DMS 273 (cell line): ENCODE measurements at regions not wholly inside any gene's neighbourhood (a gene's known extent, or its start where the extent isn't known, plus 50 kb on each side); places are given as distances from the start of the nearest gene placed in this dataset.
"Not testable (repeated sequence)": the region's sequence is repeated elsewhere in the genome, so short reads cannot be mapped to it uniquely, and the experiment has no call there.

Experiments
- DNase-seq: peaks from one replicate; lab custom pipeline; 2025; ENCODE audit not compliant: unreplicated experiment; lab: John Stamatoyannopoulos, UW

DNA sequence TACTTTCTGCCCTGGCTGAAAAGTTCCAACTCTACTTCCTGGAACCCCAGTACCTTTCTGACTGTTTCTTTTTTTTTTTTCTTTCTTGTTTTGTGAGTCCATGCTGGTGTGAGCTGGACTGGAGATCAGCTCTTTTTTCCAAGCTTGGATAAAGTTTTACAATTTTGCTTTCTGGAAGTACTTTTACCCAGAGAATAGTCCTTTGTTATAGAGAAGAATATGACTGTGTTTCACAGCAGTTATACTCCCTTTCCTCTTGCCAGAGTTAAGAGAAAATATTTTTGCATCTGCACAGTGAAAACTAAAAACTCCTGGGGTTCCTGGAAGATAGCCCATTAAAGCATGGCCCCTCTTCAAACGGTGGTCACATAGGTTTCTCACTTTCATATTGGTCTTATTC, 1100.6 kb downstream of the OTOL1 start:
- no peak for DNase-seq

DNA sequence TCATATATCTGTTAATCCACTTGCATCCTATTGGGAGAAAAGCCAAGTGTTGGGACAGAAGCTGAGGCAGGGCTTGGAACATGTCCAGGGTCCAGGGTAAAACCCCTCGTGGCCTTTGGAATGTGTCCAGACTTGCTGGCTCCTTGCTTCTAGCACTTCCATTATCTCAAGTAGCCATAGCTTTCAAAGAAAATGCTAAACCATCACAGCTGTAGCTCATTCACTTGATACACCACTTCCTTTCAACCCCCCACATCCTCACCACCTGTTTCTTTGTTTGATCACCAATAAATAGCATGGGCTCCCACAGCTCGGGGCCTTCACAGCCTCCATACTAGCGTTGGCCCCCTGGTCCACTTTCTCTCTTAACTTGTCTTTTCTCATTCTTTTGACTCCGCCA, 1101.9 kb downstream of the OTOL1 start:
- DNase-seq = peak; percentile 81

DNA sequence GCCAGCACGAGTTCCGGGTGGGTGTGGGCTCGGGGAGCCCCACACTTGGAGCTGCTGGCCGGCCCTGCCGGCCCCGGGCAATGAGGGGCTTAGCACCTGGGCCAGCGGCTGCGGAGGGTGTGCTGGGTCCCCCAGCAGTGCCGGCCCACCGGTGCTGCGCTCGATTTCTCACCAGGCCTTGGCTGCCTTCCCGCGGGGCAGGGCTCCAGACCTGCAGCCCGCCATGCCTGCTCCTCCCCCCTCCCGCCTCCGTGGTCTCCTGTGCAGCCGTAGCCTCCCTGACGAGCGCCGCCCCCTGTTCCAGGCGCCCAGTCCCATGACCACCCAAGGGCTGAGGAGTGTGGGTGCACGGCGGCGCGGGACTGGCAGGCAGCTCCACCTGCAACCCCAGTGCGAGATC, 1103.1 kb downstream of the OTOL1 start:
- not testable (repeated sequence) for DNase-seq

DNA sequence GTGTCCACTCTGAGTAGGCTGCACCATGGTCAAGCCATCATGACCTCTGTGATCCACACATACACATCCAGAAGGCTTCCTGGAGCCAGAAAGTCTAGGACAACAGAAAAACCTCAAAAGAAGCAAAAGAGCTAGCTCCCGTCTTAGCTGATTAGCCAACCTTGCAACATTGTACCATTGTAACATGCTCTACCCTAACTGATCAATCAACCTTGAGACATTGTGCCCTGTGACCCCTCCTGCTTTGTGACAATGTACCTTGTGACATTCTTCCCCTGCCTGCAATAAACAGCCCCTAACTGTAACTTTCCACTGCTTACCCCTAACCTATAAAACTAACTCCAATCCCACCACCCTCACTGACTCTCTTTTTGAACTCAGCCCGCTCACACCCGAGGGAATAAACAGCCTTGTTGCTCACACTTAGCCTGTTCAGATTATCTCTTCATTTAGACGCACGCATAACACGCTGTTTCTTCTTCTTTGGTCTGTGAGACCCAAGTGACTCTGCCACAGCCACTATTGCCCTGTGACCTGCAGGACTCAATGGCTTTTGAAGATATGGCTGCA, 1104.6 kb downstream of the OTOL1 start:
- no peak for DNase-seq

DNA sequence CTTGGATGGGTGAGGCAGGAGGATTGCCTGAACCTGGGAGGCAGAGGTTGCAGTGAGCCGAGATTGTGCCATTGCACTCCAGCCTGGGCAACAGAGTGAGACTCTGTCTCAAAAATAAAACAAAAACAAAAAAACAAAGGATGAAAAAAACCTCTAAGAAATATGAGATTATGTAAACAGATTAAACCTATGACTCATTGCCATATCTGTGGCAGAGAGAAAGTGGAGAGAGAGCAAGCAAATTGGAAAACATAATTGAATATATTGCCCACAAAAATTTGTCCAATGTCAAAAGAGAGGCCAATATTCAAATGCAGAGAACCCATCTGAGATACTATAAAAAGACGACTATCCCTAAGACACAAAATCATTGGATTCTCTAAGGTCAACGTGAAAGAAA, 1106.0 kb downstream of the OTOL1 start:
- no peak for DNase-seq

DNA sequence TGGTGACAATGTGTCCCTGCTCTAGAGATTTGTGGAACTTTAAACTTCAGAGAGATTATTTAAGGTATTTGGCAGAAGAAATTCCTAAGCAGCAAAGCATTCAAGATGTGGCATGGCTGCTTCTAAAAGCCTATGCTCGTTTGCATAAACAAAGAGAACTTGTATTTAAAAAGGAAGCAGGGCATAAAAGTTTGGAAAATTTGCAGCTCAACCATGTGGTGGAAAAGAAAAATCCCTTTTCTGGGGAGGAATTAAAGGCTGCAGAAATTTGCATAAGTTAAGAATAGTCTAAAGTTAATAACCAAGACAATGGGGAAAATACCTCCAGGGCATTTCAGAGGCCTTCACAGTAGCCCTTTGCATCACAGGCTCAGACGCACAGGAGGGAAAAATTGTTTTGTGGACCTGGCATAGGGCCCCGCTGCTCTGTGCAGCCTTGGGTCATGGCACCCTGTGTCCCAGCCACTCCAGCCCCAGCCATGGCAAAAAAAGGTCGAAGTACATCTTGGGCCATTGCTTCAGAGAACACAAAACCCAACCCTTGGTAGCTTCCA, 1109.1 kb downstream of the OTOL1 start:
- DNase-seq = no peak

DNA sequence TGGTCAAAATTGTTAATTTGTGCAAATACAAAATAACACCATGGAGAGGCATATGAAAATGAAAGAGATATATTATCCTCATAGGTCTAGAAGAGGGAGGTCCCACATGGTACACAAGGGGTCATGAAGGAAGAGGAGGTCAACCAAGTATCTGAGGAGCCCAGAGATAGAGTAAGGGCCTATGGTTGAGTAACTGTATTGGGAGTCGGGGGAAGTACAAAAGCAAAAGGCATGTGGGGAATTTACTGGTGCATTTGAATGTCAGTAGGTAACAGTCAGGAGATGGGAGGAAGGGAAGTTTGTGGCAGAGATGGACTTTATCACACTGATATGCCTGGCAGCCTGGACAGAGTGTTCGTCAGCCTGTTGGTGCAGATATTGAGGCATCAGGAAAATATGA, 1113.7 kb downstream of the OTOL1 start:
- DNase-seq = no peak

DNA sequence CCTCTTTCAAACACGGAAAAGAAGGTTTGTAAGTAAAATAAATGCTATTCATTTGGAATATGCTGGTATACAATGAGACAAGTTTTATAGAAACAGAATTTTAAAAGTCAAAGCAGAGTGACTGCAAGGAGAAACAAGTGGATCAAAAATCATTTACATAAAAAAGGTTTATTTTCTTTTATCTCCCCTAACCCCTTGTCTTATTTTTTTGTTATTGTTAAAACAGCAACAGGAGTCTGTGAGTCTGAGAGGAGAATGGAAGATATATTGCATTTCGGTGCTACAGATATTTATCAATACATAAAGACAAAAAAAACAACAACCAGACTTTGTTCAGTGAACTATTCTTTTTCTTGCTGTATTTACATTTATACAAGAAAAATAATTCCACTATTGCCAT, 1116.4 kb downstream of the OTOL1 start:
- DNase-seq = no peak

DNA sequence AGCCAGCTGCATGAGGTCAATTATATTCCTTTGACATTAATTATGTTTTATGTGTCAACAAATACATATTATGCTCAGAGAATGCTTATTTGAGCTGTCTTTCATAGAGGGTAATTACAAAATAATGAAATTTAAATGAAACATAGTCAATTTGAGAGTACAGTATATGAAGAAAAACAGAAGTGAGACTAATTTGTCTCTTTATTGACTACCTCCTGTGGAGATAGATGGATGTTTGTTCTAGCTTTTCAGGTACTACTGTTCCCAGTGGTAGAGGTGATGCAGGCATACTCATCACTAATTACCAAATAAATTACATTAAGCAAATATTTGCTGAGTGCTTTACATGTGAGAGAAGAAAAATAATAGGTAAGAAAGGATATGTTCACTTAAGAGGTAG, 1129.6 kb downstream of the OTOL1 start:
- no peak for DNase-seq

GRCh38 chr3:162628531-162628930, 1131.9 kb downstream of the OTOL1 start:
- DNase-seq = no peak

- DNase-seq = no peak
Measured at GRCh38 chr3:162629372-162629771, 1132.8 kb downstream of the OTOL1 start.

DNA sequence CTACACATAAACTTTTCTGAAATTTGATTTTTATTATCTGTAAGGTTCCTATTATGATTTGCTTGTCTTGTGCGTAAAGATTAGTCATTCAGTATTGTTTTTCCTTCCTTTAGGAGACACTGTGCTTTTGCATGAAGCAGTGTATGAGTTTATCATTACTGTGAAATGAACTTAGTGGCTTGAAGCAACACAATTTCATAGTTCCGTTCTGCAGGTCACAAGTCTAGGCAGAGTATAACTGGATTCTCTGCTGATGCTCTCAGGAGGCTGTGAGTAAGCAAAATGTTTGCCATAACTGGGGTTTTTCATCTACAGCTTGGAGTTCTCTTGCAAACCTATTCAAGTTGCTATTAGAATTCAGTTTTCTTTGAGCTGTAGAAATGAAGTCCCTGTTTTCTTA, 1136.1 kb downstream of the OTOL1 start:
- DNase-seq = no peak

DNA sequence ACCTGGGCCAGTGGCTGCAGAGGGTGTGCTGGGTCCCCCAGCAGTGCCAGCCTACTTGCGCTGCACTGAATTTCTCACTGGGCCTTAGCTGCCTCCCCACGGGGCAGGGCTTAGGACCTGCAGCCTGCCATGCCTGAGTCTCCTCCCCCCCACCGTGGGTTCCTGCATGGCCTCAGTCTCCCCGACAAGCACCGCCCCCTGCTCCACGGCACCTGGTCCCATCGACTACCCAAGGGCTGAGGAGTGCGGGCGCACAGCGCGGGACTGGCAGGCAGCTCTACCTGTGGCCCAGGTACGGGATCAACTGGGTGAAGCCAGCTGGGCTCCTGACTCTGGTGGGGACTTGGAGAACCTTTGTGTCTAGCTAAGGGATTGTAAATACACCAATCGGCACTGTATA, 1143.6 kb downstream of the OTOL1 start:
- not testable (repeated sequence) for DNase-seq

DNA sequence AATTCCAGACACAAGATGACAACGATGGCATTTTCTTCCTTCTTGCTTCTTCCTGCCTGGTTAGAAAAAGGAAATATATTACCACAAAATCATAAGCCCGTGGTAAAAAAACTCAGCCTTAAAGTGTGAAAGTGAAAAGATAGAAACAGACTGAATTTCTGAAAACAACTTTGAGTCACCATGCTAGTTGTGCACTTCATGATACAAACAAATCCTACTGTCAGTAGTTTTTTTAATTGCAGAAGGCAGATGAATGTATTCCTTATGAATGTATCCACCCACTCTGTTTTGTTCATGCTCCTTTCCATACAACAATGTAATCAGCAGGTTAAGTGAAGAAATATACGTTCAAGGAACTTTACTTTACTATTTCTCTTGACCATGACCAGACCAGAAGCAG, 1144.7 kb downstream of the OTOL1 start:
- DNase-seq = no peak

DNA sequence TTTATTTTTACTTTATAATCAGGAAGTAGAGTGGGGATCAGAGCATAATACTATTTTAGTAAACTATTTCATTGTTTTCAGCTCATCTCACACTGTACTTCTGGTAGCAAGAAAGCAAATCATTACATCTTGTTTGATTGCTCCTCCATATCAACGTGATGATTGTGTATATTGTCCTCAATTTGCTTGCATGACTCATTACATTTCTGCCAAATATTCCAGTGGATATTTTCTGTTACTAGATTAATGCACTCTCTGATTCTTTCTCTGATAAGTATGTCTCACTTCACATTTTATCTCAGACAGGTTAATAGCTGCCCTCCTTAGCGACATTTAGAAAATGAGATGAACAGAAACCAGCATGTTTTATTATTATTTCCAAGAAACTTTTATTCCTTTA, 1145.3 kb downstream of the OTOL1 start:
- no peak for DNase-seq

- no peak for DNase-seq
Measured at GRCh38 chr3:162643245-162643644, 1146.6 kb downstream of the OTOL1 start.

DNA sequence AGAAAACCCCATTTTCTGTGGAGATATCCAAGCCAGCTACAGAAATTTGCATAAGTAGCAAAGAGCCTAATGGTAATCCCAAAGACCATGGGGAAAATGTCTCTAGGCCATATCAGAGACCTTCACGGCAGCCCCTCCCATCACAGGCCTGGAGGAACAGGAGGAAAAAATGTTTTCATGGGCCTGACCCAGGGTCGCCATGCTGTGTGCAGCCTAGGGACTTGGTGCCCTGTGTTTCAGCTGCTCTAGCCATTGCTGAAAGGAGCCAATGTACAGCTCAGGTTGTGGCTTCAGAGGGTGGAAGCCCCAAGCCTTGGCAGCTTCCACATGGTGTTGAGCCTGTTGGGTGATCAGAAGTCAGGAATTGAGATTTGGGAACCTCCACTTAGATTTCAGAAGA, 1150.7 kb downstream of the OTOL1 start:
- no peak for DNase-seq

- DNase-seq = no peak
Measured at GRCh38 chr3:162658003-162658402, 1161.4 kb downstream of the OTOL1 start.

- DNase-seq = no peak
Measured at GRCh38 chr3:162665684-162666391, 1169.2 kb downstream of the OTOL1 start.

GRCh38 chr3:162666835-162667234, 1170.2 kb downstream of the OTOL1 start:
- no peak for DNase-seq

DNA sequence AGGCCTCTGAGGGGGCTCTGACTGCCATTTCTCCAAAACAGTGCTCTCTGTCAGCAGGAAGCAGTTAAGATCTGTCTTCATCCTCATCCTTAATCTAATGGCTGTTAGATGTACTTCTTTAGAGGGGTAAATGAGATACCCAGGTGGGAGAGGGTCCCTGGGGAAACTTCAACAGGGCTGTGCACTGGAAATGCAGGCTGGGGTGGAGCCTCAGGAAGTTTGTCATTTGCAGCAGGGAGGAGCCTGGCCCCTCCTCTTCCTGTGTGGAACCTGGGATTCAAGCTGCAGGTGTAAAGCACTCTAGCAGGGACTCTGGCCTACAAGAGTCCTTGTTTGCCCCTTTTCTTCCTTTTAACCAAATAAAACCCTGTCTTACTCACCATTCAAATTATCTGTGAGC, 1173.6 kb downstream of the OTOL1 start:
- no peak for DNase-seq

- DNase-seq = no peak
Measured at GRCh38 chr3:162677475-162677874, 1180.9 kb downstream of the OTOL1 start.

DNA sequence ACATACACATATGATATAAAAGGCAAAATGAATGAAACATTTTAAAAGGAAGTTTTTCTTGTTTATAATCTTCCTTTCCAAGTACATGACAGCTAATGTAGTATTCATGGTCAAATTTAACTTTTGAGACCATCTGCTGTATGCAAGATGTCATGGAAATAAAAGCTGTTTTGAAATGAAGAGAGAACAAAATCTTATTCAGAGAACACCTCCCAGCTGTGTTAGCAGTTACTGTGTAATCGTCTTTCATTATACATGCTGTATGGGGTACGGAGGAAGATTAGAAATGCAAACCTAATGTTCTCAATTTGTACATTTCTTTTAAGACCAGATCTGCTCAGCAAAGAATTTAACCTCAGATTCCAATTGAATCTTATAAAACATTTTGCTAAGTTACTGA, 1182.3 kb downstream of the OTOL1 start:
- peak; percentile 68 for DNase-seq
